GM06990 (cell line): ENCODE measurements at regions not wholly inside any gene's neighbourhood (a gene's known extent, or its start where the extent isn't known, plus 50 kb on each side); places are given as distances from the start of the nearest gene placed in this dataset.
A peak's percentile ranks its signal among the peaks of the same experiment; 100 is the strongest.

Experiments
- DNase-seq: peaks from one replicate; pipeline ENCODE4 v3.0.0-alpha.2; 2011; ENCODE audit not compliant: insufficient read length; ENCODE audit errors: extremely low read depth
- H3K27me3 ChIP-seq: replicated peaks from 2 replicates; pipeline ENCODE4 v1.6.0; 2011; ENCODE audit warnings: low read length; ENCODE audit not compliant: control insufficient read depth, insufficient read depth
- H3K36me3 ChIP-seq: 2 replicates; pipeline ENCODE4 v1.5.1; 2011; ENCODE audit warnings: low read length; ENCODE audit not compliant: control insufficient read depth, insufficient read depth
- H3K4me3 ChIP-seq: replicated peaks from 2 replicates; pipeline ENCODE4 v1.5.1; 2011; ENCODE audit warnings: low read depth, mild to moderate bottlenecking, control low read depth, low read length
- CTCF ChIP-seq: IDR thresholded peaks from 2 replicates; pipeline ENCODE4 v1.5.1; 2011; ENCODE audit warnings: low read length, control low read depth, mild to moderate bottlenecking, inconsistent platforms; ENCODE audit not compliant: insufficient read depth, poor library complexity, severe bottlenecking

GRCh38 chr5:34474573-34475021 is 181.5 kb upstream of the RAI14 start:
- peak; percentile 90 for TF ChIP-seq CTCF
- Histone ChIP-seq H3K4me3 (no peak overlapping the region), H3K36me3 (no peaks in the 10 kb centered on the region), H3K27me3 (no peaks in the 10 kb centered on the region; the same call in 1 of the 2 replicates)
- no peak for DNase-seq

- no peaks in the 10 kb centered on the region for H3K36me3 ChIP-seq
- DNase-seq: no peak
- no peak for TF ChIP-seq CTCF
- H3K27me3 ChIP-seq: no peaks in the 10 kb centered on the region; the same call in 1 of the 2 replicates
- H3K4me3 ChIP-seq: no peak overlapping the region
Observed at GRCh38 chr5:34475249-34475966, 180.7 kb upstream of the RAI14 start.

GRCh38 chr5:34476941-34477565 is 179.1 kb upstream of the RAI14 start:
- TF ChIP-seq CTCF: no peak
- DNase-seq: no peak
- Histone ChIP-seq H3K27me3 (no peaks in the 10 kb centered on the region; the same call in 1 of the 2 replicates), H3K4me3 (no peak overlapping the region), H3K36me3 (no peaks in the 10 kb centered on the region)

GRCh38 chr5:34480810-34481528 is 175.2 kb upstream of the RAI14 start:
- Histone ChIP-seq H3K4me3 (no peak overlapping the region), H3K27me3 (no peaks in the 10 kb centered on the region; the same call in 1 of the 2 replicates), H3K36me3 (no peaks in the 10 kb centered on the region)
- no peak for TF ChIP-seq CTCF
- DNase-seq: no peak

- TF ChIP-seq CTCF: no peak
- H3K27me3 ChIP-seq: no peaks in the 10 kb centered on the region
- DNase-seq: no peak
- H3K4me3 ChIP-seq: no peak overlapping the region
- no peaks in the 10 kb centered on the region for H3K36me3 ChIP-seq
Observed at GRCh38 chr5:34483442-34484033, 172.6 kb upstream of the RAI14 start.
